GM18867 (cell line): ENCODE measurements at regions not wholly inside any gene's neighbourhood (a gene's known extent, or its start where the extent isn't known, plus 50 kb on each side); places are given as distances from the start of the nearest gene placed in this dataset.

ENCODE experiments used
- ATAC-seq: cut with Tn5 transposase; IDR thresholded peaks from one replicate; pipeline ENCODE4 v1.9.1; 2021; ENCODE audit warnings: mild to moderate bottlenecking, moderate library complexity; ENCODE audit not compliant: unreplicated experiment

- ATAC-seq: peak; percentile 85
Observed at GRCh38 chr4:121227341-121227792, 63.2 kb upstream of the TNIP3 start.

- no peak for ATAC-seq
Observed at GRCh38 chr4:121226362-121226761, 62.2 kb upstream of the TNIP3 start.

- peak; percentile 42 for ATAC-seq
Observed at GRCh38 chr4:121221608-121222007, 57.5 kb upstream of the TNIP3 start.

GRCh38 chr4:121221201-121221600 is 57.1 kb upstream of the TNIP3 start:
- no peak for ATAC-seq

GRCh38 chr4:121220698-121221097 is 56.6 kb upstream of the TNIP3 start:
- ATAC-seq: no peak

GRCh38 chr4:121219227-121219626 is 55.1 kb upstream of the TNIP3 start:
- ATAC-seq: no peak

GRCh38 chr4:121217351-121217750 is 53.2 kb upstream of the TNIP3 start:
- ATAC-seq: no peak

GRCh38 chr4:121216461-121216860 is 52.3 kb upstream of the TNIP3 start:
- no peak for ATAC-seq

GRCh38 chr4:121213940-121214339 is 49.8 kb upstream of the TNIP3 start:
- ATAC-seq: no peak
